Fibroblast of villous mesenchyme (primary cell): ENCODE measurements at regions not wholly inside any gene's neighbourhood (a gene's known extent, or its start where the extent isn't known, plus 50 kb on each side); places are given as distances from the start of the nearest gene placed in this dataset.

Source experiments
- DNase-seq: peaks from one replicate; pipeline ENCODE4 v3.0.0-alpha.2; 2010; ENCODE audit warnings: low read depth
- H3K4me3 ChIP-seq: 2 replicates; pipeline ENCODE4 v1.5.1; 2011; ENCODE audit warnings: low read depth, mild to moderate bottlenecking, low read length
- TF ChIP-seq, protein P1 (sequence below): IDR thresholded peaks from 2 replicates; pipeline ENCODE4 v1.5.1; 2012; ENCODE audit warnings: low read depth, mild to moderate bottlenecking, low read length; ENCODE audit not compliant: insufficient read depth

DNA sequence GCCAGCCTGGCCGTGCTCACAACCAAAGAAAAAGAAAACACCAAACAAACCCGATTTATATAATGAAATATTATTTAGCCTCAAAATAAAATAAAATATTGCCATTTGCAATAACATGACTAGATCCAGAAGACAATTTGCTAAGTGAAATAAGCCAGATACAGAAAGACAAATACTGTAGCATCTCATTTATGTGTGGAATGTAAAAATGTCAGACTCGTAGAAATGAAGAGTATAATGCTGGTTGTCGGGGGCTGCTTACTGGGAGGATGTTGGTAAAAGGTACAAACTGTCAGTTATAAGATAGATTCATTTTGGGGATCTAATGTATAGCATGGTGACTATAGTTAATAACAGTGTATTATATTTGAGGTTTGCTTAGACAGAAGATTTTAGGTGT, 269.7 kb downstream of the THBS2 start:
- no peak for DNase-seq
- H3K4me3 ChIP-seq = no peak overlapping the region
- TF ChIP-seq, protein P1, sequence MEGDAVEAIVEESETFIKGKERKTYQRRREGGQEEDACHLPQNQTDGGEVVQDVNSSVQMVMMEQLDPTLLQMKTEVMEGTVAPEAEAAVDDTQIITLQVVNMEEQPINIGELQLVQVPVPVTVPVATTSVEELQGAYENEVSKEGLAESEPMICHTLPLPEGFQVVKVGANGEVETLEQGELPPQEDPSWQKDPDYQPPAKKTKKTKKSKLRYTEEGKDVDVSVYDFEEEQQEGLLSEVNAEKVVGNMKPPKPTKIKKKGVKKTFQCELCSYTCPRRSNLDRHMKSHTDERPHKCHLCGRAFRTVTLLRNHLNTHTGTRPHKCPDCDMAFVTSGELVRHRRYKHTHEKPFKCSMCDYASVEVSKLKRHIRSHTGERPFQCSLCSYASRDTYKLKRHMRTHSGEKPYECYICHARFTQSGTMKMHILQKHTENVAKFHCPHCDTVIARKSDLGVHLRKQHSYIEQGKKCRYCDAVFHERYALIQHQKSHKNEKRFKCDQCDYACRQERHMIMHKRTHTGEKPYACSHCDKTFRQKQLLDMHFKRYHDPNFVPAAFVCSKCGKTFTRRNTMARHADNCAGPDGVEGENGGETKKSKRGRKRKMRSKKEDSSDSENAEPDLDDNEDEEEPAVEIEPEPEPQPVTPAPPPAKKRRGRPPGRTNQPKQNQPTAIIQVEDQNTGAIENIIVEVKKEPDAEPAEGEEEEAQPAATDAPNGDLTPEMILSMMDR = no peak

DNA sequence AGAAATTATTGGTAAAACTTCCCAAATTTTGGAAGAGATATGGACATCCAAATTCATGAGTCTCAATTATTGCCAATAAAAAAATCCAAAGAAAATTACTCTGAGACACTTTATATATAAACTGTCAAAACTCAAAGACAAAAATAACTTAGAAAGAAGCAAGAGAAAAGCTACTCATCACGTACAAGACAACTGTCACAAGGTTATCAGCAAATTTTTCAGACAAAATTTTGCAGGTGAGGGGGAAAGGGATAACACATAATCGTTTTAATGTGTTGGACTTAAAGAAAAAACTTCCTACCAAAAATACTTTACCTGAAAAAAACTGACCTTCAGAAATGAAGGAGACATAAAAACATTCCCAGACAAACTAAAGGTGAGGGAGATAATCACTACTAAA, 272.5 kb downstream of the THBS2 start:
- H3K4me3 ChIP-seq = no peak overlapping the region
- DNase-seq = no peak
- TF ChIP-seq, protein P1 = no peak

DNA sequence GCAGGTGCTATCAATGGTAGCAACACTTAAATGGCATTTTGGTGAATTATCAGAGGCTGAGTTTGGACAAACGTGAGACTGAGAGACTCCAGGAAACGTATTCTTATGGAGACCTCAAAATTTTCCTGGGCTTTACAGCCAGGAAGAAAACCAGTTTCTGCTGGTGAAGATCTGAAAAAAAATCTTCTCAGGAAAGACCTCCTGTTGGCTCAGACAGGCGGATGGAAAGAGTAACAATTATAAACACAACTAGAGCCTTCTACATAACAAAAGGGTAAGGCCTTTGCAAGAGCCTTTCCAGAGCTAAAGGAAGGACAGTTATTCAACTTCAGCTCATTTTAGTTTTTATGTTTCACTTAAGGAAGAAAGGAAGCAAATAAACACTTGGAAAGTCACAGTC, 274.4 kb downstream of the THBS2 start:
- no peak overlapping the region for H3K4me3 ChIP-seq
- TF ChIP-seq, protein P1 = no peak
- DNase-seq = no peak

DNA sequence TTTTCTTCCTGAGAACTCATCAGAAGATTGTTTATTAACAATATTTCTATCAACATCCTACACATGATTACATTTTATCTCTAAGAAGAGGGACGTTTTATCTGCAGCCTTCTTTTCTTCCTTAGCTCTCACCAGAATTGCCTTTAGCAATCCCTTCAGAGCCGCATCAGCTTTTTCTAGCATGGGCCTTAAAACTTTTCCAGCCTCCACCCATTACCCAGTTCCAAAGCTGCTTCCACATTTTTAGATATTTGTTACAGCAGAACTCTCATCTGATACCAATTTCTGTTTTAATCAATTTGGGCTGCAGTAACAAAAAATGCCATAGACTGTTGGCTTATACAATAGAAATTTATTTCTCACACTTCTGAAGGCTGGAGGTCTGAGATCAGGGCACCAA, 281.5 kb downstream of the THBS2 start:
- TF ChIP-seq, protein P1 = no peak
- DNase-seq = no peak

DNA sequence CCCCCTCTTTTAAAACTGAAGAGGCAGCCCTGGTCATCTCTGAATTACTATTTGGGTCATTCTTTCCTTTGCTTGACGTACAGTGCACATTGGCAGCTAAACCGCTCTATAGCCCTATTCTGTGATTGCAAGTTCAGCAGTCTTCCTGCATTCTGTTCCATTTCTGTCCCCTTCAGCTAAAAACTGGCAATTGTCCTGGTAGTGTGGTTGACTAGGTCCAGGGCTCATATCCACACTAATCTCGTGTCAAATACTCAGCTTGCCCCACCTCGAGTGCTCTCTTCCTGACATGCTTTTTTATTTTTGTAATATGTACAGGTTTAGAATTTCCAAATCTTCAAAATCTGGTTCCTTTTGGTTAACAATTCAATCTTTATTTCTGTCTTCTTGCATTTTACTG, 282.1 kb downstream of the THBS2 start:
- TF ChIP-seq, protein P1 = no peak

More for the DNA sequence above, 281.5 kb downstream of the THBS2 start:
- H3K4me3 ChIP-seq = no peak overlapping the region

DNA sequence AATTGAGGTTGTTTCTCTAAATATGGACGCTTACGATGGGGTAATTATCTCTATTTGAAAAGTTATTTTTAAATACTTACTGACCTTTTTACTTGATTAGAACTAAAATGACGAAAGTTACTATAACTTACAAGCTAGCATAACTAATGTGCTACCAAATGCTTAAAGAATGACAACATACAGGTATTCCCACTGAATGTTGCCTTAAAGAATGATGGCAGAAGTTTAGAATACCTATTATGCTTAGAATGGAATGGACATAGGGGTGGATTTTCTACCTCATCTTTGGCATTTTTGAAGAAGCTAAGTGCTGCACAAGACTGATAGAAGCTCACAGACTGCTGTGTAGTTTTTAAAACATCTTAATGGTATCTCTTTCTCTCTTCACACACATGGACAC, 284.8 kb downstream of the THBS2 start:
- H3K4me3 ChIP-seq = no peak overlapping the region
- no peak for DNase-seq
- TF ChIP-seq, protein P1 = no peak

More for the DNA sequence above, 282.1 kb downstream of the THBS2 start:
- no peak for DNase-seq
- no peak overlapping the region for H3K4me3 ChIP-seq

DNA sequence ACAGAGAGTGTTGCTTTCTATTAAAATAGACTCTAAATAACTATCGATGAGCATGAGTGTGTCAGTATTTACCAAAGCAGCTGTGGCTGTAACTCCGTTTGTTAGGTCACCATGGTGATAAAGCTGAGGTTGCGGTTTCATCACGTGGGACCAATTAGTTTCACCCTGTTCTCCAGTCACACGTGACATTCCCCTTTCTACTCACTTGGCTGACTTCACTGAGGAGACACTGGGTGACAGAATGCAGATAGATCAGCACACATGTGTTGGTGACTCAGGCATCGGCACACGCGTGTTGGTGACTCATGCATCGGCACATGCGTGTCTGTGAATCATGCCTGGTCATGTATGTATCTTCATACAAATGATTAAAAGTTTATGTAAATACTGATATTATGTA, 285.4 kb downstream of the THBS2 start:
- TF ChIP-seq, protein P1 = no peak
- no peak overlapping the region for H3K4me3 ChIP-seq
- peak; percentile 74 for DNase-seq
